ENCODE measurements at regions not wholly inside any gene's neighbourhood (a gene's known extent, or its start where the extent isn't known, plus 50 kb on each side); places are given as distances from the start of the nearest gene placed in this dataset.

DNA sequence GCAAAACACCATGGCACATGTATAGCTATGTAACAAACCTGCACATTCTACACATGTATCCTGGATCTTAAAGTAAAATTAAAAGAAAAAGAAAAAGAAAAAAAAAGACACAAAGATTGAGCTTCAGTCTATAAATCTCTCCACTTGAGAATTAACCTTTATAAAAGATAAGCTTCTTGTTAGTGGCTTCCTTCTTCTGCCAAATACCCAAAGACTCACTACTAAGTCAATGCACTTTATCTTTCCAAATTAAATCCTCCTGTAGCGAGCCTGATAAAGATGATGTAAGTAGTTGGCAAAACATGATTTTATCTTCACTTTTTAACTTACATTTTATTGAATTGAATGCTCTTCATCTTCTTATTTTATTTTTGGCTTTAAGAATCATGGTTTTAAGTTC, 349.9 kb downstream of the TRIB2 start:
- no peak for DNase-seq (ENCODE audit: low read depth)
- H3K4me3 ChIP-seq (ENCODE audit: low read depth, low read length), result no peak overlapping the region
- TF ChIP-seq, protein P1, sequence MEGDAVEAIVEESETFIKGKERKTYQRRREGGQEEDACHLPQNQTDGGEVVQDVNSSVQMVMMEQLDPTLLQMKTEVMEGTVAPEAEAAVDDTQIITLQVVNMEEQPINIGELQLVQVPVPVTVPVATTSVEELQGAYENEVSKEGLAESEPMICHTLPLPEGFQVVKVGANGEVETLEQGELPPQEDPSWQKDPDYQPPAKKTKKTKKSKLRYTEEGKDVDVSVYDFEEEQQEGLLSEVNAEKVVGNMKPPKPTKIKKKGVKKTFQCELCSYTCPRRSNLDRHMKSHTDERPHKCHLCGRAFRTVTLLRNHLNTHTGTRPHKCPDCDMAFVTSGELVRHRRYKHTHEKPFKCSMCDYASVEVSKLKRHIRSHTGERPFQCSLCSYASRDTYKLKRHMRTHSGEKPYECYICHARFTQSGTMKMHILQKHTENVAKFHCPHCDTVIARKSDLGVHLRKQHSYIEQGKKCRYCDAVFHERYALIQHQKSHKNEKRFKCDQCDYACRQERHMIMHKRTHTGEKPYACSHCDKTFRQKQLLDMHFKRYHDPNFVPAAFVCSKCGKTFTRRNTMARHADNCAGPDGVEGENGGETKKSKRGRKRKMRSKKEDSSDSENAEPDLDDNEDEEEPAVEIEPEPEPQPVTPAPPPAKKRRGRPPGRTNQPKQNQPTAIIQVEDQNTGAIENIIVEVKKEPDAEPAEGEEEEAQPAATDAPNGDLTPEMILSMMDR (IDR thresholded peaks at IDR 0.05; ENCODE audit: insufficient read depth, low read depth, low read length, missing control alignments), result no peak

DNA sequence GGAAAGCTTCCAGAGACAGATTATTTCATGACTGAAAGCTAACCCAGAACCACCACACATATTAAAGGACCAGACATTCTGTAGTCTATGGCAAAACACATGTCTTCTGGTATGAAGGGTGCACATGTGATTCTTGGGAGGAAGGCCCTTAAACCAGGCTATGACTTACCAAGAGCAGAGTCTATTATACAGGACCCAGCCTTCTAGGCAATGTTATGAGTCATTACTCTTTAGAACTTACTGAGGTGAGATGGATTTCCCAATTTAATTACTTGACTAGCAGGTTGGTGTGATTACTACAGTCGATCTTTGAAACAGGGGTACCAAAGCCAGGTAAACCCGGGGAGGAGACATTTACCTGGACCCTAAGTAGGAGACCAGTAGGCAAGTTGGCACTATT, 350.8 kb downstream of the TRIB2 start:
- DNase-seq (ENCODE audit: low read depth), result no peak
- no peak overlapping the region for H3K4me3 ChIP-seq (ENCODE audit: low read depth, low read length)
- TF ChIP-seq, protein P1 (IDR thresholded peaks at IDR 0.05; ENCODE audit: insufficient read depth, low read depth, low read length, missing control alignments), result no peak

DNA sequence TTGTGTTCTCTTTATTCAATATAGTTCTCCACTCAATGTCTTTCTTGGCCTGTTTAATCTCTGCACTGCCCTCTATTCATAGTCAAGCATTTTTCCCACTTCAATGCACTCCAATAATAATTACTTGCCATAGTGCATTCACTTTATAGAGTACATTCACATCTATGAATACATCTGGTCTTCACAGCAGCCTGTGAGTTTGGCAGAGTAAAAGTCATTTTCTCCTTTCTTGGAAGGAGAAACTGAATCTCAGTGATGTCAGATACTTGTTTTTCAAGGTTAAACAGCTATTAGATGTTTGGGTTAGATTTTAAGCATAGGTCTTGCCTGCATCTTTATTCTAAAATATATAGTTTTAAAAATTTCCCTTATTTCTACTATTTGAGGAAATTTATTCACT, 373.2 kb downstream of the TRIB2 start:
- DNase-seq (ENCODE audit: low read depth), result no peak
- no peak overlapping the region for H3K4me3 ChIP-seq (ENCODE audit: low read depth, low read length)
- TF ChIP-seq, protein P1 (IDR thresholded peaks at IDR 0.05; ENCODE audit: insufficient read depth, low read depth, low read length, missing control alignments), result no peak

DNA sequence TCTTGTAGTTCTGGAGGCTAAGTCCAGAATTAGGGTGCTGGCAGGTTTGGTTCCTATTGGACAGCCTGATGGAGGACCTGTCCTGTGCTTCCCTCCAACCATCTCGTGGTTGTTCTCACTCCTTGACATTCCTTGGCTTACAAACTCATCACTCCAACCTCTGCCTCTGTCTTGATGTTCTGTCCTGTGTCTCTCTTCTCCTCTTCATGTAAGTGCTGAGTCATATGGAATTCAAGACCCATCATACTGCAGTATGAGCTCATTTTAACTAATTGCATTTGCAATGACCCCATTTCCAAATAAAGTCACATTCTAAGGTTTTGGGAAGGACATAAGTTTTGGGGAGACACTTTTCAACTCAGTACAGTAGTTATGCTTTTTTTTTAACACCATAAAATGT, 374.7 kb downstream of the TRIB2 start:
- DNase-seq (ENCODE audit: low read depth), result no peak
- TF ChIP-seq, protein P1 (IDR thresholded peaks at IDR 0.05; ENCODE audit: insufficient read depth, low read depth, low read length, missing control alignments), result no peak
- no peak overlapping the region for H3K4me3 ChIP-seq (ENCODE audit: low read depth, low read length)

DNA sequence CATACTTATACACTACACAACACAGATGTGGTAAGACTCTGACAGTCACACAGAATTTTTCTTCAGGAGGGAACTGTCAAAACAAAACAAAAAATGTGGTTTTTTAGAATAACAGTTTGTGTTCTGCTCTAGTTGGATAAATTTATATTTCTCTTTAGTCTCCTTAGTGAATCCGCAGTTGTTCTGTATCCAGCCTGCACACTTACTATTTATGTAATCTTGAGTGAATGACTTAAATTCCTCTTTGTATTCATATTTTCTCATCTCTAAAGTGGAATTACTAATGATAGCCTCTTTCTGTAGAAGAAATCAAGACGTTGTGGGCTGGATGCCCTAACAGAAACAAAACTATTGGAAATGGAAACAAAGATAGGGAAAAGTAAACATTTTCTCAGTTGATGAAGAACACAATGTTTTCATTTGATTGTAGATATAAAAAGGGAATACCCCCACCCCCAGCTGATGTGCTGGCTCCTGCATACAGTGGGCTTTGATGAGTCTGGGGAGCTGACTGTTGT, 375.2 kb downstream of the TRIB2 start:
- H3K4me3 ChIP-seq (ENCODE audit: low read depth, low read length), result no peak overlapping the region
- no peak for DNase-seq (ENCODE audit: low read depth)
- TF ChIP-seq, protein P1 (IDR thresholded peaks at IDR 0.05; ENCODE audit: insufficient read depth, low read depth, low read length, missing control alignments), result no peak

DNA sequence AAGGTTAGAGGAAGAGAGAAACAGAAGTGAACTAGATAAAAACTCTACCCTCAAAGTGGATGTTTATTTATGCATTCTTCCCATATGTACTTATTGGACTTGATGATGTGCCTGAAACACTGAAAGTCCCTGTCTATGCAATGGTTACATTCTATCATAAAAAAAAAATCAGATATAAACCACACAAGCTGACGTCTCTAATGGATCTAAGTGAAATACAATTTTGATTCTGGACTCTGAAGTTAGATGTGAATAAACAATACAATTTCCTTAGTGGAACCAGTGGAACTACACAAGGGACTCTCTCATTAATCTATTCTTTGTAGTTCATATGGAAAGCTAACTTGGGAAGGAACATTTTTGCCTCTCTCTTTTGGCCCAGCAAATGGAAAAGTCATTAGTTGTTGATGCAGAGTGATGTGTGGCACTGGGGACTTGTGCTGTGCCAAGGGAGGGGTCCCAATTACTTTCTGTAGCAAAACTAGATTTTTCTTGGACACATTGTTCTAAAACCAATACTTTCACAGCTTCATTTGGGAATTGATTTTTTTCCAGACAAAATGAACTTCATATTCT, 376.8 kb downstream of the TRIB2 start:
- H3K4me3 ChIP-seq (ENCODE audit: low read depth, low read length), result no peak overlapping the region
- DNase-seq (ENCODE audit: low read depth), result no peak
- TF ChIP-seq, protein P1 (IDR thresholded peaks at IDR 0.05; ENCODE audit: insufficient read depth, low read depth, low read length, missing control alignments), result no peak
